Adrenal gland (tissue), 5 donors: ENCODE measurements at regions not wholly inside any gene's neighbourhood (a gene's known extent, or its start where the extent isn't known, plus 50 kb on each side); places are given as distances from the start of the nearest gene placed in this dataset.

ENCODE experiments used
- CTCF ChIP-seq, 6 experiments: fragments of 450-650 bp in 4 of 6; fragments of 200-600 bp in 2 of 6; sonication (generic) in 1 of 6; IDR thresholded peaks; 1 replicate in 5 of 6; 2 replicates in 1 of 6; pipeline versions ENCODE4 v1.5.1 to v1.8.0; 2016 to 2021; ENCODE audit warnings: antibody characterized with exemption in 6 of 6, mild to moderate bottlenecking in 2 of 6, moderate library complexity in 1 of 6
- POLR2A ChIP-seq, 2 donors: fragments of 450-650 bp; IDR thresholded peaks; one replicate each; pipeline ENCODE4 v1.6.1; 2017; ENCODE audit warnings: antibody characterized with exemption in 2 of 2, mild to moderate bottlenecking in 2 of 2, moderate library complexity in 1 of 2
- donor health status: DM: no; HTN: no; CAD: no.

DNA sequence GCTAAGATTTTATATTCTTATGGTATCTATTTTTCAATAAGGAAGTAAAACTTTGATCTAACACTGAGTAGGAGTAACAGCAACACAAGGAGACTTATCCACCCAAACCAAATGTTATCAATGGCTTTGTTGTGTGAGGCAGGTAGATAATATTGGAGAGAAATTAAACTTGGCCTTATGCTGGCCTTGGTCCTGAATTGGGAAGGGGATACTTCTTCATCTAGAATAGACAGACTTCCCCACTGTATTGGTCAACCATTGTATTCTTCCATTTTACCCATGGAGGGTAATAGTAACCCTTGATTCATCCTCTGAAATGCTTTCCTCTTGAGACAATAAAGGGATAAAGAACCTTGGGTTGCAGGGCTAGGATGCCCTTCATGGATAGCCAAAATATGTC is 76.3 kb upstream of the ANKFN1 start:
- TF ChIP-seq CTCF (IDR thresholded peaks at IDR 0.05) (no peak), POLR2A (IDR thresholded peaks at IDR 0.05) (no peak)
